ENCODE measurements at regions not wholly inside any gene's neighbourhood (a gene's known extent, or its start where the extent isn't known, plus 50 kb on each side); places are given as distances from the start of the nearest gene placed in this dataset.
A peak's percentile ranks its signal among the peaks of the same experiment; 100 is the strongest.

DNA sequence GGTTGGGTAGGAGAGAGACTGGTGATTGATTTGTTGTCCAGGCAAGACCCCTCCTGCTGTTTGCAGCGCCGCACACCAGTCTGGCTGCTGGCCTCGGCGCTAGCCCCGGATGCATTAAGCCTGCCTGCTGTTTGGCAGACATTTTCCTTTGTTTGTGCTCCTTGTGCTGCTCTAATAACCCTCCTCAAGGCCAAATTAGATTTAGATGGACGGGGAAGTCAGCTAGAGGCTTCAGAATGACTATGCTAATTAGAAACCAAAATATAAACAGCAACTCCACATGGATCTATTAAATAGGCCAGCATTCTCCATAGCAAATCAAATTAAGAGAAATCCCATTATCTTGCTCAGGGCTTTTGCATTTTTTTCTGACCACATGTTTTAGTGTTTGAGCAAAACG is 445.2 kb downstream of the SQOR start:
- Histone ChIP-seq H3K27me3 (replicated peaks; ENCODE audit: insufficient read depth, low read depth, low read length, poor library complexity) (no peaks in the 10 kb centered on the region), H3K9me3 (ENCODE audit: low read depth, low read length, poor library complexity, severe bottlenecking) (no peaks in the 10 kb centered on the region), H3K4me3 (ENCODE audit: low read depth, low read length, poor library complexity, severe bottlenecking) (no peak overlapping the region), H3K4me1 (ENCODE audit: insufficient read depth, low read length, poor library complexity, severe bottlenecking) (peaks cover 31% of the 10 kb centered on the region), H3K36me3 (ENCODE audit: insufficient read depth, low read length, poor library complexity, severe bottlenecking) (no peaks in the 10 kb centered on the region), H3K27ac (ENCODE audit: low read depth, low read length, poor library complexity, severe bottlenecking) (peak overlapping the region; percentile 18)
- POLR2A ChIA-PET (ENCODE audit: low non-redundant PET) = interaction anchor here (0.6 kb wide), 1 partner anchor 1305 kb away, joined by 9 read pairs; no protein-coding TSS in a partner anchor
- CTCF ChIA-PET = interaction anchor here (1.0 kb wide), 1 partner anchor 12 kb away, joined by 6 read pairs; no protein-coding TSS in a partner anchor
- intact Hi-C loops (cut with micrococcal nuclease; ENCODE audit: unreplicated experiment) = loop anchor here (10.0 kb wide), 1 partner anchor 375 kb away; no protein-coding TSS in a partner anchor
- DNase-seq (ENCODE audit: low spot score) = peak; percentile 90
- no TSS peak for BruUV-seq (replicated peaks)
- TF ChIP-seq EZH2 (IDR thresholded peaks at IDR 0.05; ENCODE audit: borderline replicate concordance, low read depth, low read length, poor library complexity, severe bottlenecking) = no peak
- TF ChIP-seq, protein P1, sequence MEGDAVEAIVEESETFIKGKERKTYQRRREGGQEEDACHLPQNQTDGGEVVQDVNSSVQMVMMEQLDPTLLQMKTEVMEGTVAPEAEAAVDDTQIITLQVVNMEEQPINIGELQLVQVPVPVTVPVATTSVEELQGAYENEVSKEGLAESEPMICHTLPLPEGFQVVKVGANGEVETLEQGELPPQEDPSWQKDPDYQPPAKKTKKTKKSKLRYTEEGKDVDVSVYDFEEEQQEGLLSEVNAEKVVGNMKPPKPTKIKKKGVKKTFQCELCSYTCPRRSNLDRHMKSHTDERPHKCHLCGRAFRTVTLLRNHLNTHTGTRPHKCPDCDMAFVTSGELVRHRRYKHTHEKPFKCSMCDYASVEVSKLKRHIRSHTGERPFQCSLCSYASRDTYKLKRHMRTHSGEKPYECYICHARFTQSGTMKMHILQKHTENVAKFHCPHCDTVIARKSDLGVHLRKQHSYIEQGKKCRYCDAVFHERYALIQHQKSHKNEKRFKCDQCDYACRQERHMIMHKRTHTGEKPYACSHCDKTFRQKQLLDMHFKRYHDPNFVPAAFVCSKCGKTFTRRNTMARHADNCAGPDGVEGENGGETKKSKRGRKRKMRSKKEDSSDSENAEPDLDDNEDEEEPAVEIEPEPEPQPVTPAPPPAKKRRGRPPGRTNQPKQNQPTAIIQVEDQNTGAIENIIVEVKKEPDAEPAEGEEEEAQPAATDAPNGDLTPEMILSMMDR (conservative IDR thresholded peaks at IDR 0.05; ENCODE audit: low read depth, low read length) = no peak

- Histone ChIP-seq H3K36me3 (ENCODE audit: insufficient read depth, low read length, poor library complexity, severe bottlenecking) (no peaks in the 10 kb centered on the region), H3K4me3 (ENCODE audit: low read depth, low read length, poor library complexity, severe bottlenecking) (no peak overlapping the region), H3K27ac (ENCODE audit: low read depth, low read length, poor library complexity, severe bottlenecking) (peak overlapping the region; percentile 67), H3K4me1 (ENCODE audit: insufficient read depth, low read length, poor library complexity, severe bottlenecking) (peaks cover 19% of the 10 kb centered on the region), H3K27me3 (replicated peaks; ENCODE audit: insufficient read depth, low read depth, low read length, poor library complexity) (no peaks in the 10 kb centered on the region), H3K9me3 (ENCODE audit: low read depth, low read length, poor library complexity, severe bottlenecking) (no peaks in the 10 kb centered on the region)
- CTCF ChIA-PET = no interaction called here
- POLR2A ChIA-PET (ENCODE audit: low non-redundant PET) = no interaction called here
- DNase-seq (ENCODE audit: low spot score) = peak; percentile 90
- BruUV-seq (replicated peaks) = no TSS peak
- TF ChIP-seq, protein P1 (conservative IDR thresholded peaks at IDR 0.05; ENCODE audit: low read depth, low read length) = no peak
- no peak for TF ChIP-seq EZH2 (IDR thresholded peaks at IDR 0.05; ENCODE audit: borderline replicate concordance, low read depth, low read length, poor library complexity, severe bottlenecking)
- intact Hi-C loops (cut with micrococcal nuclease; ENCODE audit: unreplicated experiment) = loop anchor here (10.0 kb wide), 1 partner anchor 384 kb away; no protein-coding TSS in a partner anchor
These were observed 453.9 kb downstream of the SQOR start for GRCh38 chr15:46088486-46089445.

- peak; percentile 63 for DNase-seq (ENCODE audit: low spot score)
- BruUV-seq (replicated peaks) = no TSS peak
- Histone ChIP-seq H3K4me1 (ENCODE audit: insufficient read depth, low read length, poor library complexity, severe bottlenecking) (peaks cover 19% of the 10 kb centered on the region), H3K4me3 (ENCODE audit: low read depth, low read length, poor library complexity, severe bottlenecking) (no peak overlapping the region), H3K27ac (ENCODE audit: low read depth, low read length, poor library complexity, severe bottlenecking) (peak overlapping the region; percentile 67), H3K27me3 (replicated peaks; ENCODE audit: insufficient read depth, low read depth, low read length, poor library complexity) (no peaks in the 10 kb centered on the region), H3K9me3 (ENCODE audit: low read depth, low read length, poor library complexity, severe bottlenecking) (no peaks in the 10 kb centered on the region), H3K36me3 (ENCODE audit: insufficient read depth, low read length, poor library complexity, severe bottlenecking) (no peaks in the 10 kb centered on the region)
- POLR2A ChIA-PET (ENCODE audit: low non-redundant PET) = no interaction called here
- intact Hi-C loops (cut with micrococcal nuclease; ENCODE audit: unreplicated experiment) = loop anchor here (10.0 kb wide), 1 partner anchor 385 kb away; no protein-coding TSS in a partner anchor
- TF ChIP-seq, protein P1 (conservative IDR thresholded peaks at IDR 0.05; ENCODE audit: low read depth, low read length) = no peak
- no peak for TF ChIP-seq EZH2 (IDR thresholded peaks at IDR 0.05; ENCODE audit: borderline replicate concordance, low read depth, low read length, poor library complexity, severe bottlenecking)
- CTCF ChIA-PET = no interaction called here
These were observed 454.7 kb downstream of the SQOR start for GRCh38 chr15:46089467-46089935.
